SK-N-MC (cell line): ENCODE measurements at regions not wholly inside any gene's neighbourhood (a gene's known extent, or its start where the extent isn't known, plus 50 kb on each side); places are given as distances from the start of the nearest gene placed in this dataset.
"Not testable (repeated sequence)": the region's sequence is repeated elsewhere in the genome, so short reads cannot be mapped to it uniquely, and the experiment has no call there.

Source experiments
- DNase-seq: peaks from one replicate; pipeline ENCODE4 v3.0.0-alpha.2; 2011; ENCODE audit warnings: low read depth, low spot score
- H3K27ac ChIP-seq: fragments of 200-600 bp; sonication (generic); 2 replicates; pipeline ENCODE4 v1.5.1; 2016; ENCODE audit warnings: mixed run types
- H3K36me3 ChIP-seq: fragments of 200-600 bp; sonication (generic); 2 replicates; pipeline ENCODE4 v1.6.1; 2017; ENCODE audit warnings: antibody characterized with exemption, low read length, mixed read lengths; ENCODE audit not compliant: insufficient read depth
- H3K4me3 ChIP-seq: fragments of 200-600 bp; sonication (generic); 2 replicates; pipeline ENCODE4 v1.5.1; 2016
- H3K9ac ChIP-seq: fragments of 200-600 bp; sonication (generic); 2 replicates; pipeline ENCODE4 v1.8.0; 2017; ENCODE audit warnings: mixed run types, mixed read lengths; ENCODE audit not compliant: insufficient read length
- H3K9me3 ChIP-seq: fragments of 200-600 bp; sonication (generic); 2 replicates; pipeline ENCODE4 v1.6.1; 2017; ENCODE audit warnings: low read depth, mild to moderate bottlenecking, antibody characterized with exemption, low read length, moderate library complexity, mixed read lengths
- EZH2 ChIP-seq: fragments of 200-600 bp; sonication (generic); IDR thresholded peaks from one replicate; pipeline ENCODE4 v1.6.1; 2017; ENCODE audit warnings: antibody characterized with exemption
- FOXP2 ChIP-seq: optimal IDR thresholded peaks from 2 replicates; pipeline ENCODE3; 2011; ENCODE audit warnings: mild to moderate bottlenecking, moderate library complexity; ENCODE audit not compliant: insufficient read depth; ENCODE audit errors: extremely low read length, control extremely low read depth
- POLR2AphosphoS5 ChIP-seq: IDR thresholded peaks from 2 replicates; pipeline ENCODE4 v1.6.1; 2012; ENCODE audit warnings: mild to moderate bottlenecking, low read depth, low read length, borderline replicate concordance

DNA sequence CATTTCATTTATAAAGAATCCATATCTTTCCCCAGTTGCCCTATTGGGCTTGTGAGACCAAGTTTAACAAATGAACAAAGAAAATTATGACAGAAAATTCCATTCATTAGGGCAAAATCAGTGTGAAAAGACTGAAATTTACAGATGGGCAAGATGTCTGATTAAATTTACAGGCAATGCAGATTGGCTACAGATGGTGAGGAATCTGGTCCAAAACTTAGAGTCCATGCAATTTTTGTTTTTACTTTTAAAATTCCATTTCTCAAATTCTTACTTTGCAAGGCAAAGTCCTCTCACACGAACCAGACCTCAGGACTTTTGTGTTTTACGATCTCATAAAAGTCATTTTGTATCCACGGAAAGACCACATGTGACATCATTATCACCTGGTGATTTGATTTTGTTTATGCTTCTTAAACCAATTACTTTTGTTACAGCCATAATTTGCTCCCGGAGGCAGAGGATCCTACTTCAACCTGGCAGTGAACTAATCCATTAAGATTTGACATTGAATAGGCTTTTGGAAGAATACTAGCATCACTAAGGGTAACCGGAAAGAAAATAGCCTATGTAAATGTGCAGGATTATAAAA, 843.7 kb upstream of the CHORDC1 start:
- no peak overlapping the region for H3K27ac ChIP-seq
- no peak overlapping the region for H3K4me3 ChIP-seq

DNA sequence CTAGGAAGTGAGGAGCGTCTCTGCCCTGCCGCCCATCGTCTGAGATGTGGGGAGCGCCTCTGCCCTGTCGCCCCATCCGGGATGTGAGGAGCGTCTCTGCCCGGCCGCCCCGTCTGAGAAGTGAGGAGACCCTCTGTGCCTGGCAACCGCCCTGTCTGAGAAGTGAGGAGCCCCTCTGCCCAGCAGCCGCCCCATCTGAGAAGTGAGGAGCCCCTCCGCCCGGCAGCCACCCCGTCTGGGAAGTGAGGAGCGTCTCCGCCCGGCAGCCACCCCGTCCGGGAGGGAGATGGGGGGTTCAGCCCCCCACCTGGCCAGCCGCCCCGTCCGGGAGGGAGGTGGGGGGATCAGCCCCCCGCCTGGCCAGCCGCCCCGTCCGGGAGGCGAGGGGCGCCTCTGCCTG, 840.5 kb upstream of the CHORDC1 start:
- H3K9me3 ChIP-seq, H3K27ac ChIP-seq, H3K36me3 ChIP-seq, DNase-seq, H3K4me3 ChIP-seq, H3K9ac ChIP-seq: not testable (repeated sequence)

More for the DNA sequence above, 843.7 kb upstream of the CHORDC1 start:
- TF ChIP-seq POLR2AphosphoS5 = no peak
- TF ChIP-seq EZH2 = no peak
- TF ChIP-seq FOXP2 = no peak
- no peak for DNase-seq
- H3K9ac ChIP-seq = no peak overlapping the region
- no peaks in the 10 kb centered on the region for H3K9me3 ChIP-seq
- H3K36me3 ChIP-seq = no peaks in the 10 kb centered on the region

DNA sequence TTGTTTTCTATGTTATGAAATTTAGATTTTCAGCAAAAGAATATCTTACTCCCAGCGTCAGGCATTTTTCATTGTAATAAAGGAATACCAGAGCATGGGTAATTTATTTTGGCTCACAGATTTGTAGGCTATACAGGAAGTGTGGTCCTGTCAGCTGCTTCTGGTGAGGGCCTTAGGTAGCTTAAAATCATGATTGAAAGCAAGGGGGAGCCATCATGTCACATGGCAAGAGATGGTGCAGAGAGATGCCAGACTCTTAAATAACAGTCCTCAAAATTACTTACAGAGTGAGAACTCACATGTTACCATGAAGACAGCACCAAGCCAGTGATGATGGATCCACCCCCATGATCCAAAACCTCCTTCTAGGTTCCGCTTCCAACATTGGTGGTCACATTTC, 825.0 kb upstream of the CHORDC1 start:
- TF ChIP-seq POLR2AphosphoS5 = no peak
- TF ChIP-seq FOXP2 = no peak
- no peak for TF ChIP-seq EZH2
- DNase-seq = no peak
- H3K9me3 ChIP-seq = no peaks in the 10 kb centered on the region
- no peak overlapping the region for H3K27ac ChIP-seq
- no peak overlapping the region for H3K4me3 ChIP-seq
- no peaks in the 10 kb centered on the region for H3K36me3 ChIP-seq
- no peak overlapping the region for H3K9ac ChIP-seq

DNA sequence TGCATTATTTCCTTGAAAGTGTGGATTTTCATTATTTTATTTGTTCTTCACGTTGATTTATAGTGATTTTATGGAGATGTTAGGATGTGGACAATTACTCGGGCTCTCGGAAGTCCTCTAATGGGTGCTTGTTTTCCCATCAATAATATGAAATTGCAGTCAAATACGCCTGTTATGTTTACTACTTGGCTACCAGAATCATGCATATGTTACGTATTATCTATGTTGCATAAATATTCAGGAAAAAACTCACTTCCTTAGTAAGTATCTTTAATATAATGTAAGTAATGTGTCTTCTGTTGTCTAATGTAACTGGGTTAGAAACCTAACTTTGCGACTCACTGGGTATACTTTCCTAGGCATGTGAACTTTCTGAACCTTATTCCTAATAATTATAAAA, 823.4 kb upstream of the CHORDC1 start:
- no peak overlapping the region for H3K27ac ChIP-seq
- DNase-seq = no peak

DNA sequence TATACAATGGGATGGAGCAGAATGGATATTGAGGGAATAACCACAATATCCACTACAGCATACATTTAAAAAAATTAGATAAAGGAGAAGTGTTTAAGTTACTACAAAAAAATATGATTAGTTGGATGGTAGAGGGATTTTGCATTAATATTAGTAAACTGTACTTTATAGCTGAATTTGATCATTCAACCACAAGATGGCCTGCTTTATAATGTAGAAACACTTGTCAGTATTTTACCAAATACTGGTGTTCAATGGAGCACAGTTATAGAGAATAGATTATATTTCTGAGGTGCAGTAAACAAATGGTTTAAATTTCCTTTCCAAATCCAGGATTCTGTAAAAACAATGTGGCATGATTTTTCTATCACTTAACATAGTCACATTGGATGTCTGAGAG, 818.8 kb upstream of the CHORDC1 start:
- no peak overlapping the region for H3K4me3 ChIP-seq
- TF ChIP-seq POLR2AphosphoS5 (no peak), EZH2 (no peak), FOXP2 (no peak)
- DNase-seq = no peak
- H3K9ac ChIP-seq = no peak overlapping the region
- no peaks in the 10 kb centered on the region for H3K9me3 ChIP-seq
- H3K36me3 ChIP-seq = no peaks in the 10 kb centered on the region
- no peak overlapping the region for H3K27ac ChIP-seq

More for the DNA sequence above, 823.4 kb upstream of the CHORDC1 start:
- TF ChIP-seq EZH2 (no peak), POLR2AphosphoS5 (no peak; the same call in 1 of the 2 replicates), FOXP2 (no peak)
- Histone ChIP-seq H3K9ac (no peak overlapping the region), H3K9me3 (no peaks in the 10 kb centered on the region), H3K4me3 (no peak overlapping the region), H3K36me3 (no peaks in the 10 kb centered on the region)

DNA sequence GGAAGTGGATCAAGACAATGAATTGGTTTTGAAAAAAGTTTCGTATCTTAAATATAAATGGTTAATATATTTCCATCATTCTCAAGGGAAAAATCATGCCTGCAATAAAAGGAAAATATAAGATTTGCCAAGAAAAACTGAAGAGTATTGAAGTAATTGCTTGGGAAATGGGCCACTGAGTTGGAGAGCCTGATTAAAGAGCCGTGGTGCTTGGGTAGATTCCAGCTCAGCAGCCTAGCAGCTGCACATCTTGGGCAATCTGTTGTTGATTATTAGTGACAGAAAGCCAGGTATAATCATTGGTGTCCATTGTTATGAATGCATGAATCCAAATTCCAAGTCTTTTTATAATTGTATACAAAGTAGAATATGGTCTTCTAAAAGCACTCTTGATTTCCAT, 800.9 kb upstream of the CHORDC1 start:
- Histone ChIP-seq H3K36me3 (no peaks in the 10 kb centered on the region), H3K27ac (no peak overlapping the region), H3K9ac (no peak overlapping the region), H3K9me3 (no peaks in the 10 kb centered on the region), H3K4me3 (no peak overlapping the region)
- DNase-seq = no peak
- no peak for TF ChIP-seq EZH2
- TF ChIP-seq FOXP2 = no peak
- no peak for TF ChIP-seq POLR2AphosphoS5

DNA sequence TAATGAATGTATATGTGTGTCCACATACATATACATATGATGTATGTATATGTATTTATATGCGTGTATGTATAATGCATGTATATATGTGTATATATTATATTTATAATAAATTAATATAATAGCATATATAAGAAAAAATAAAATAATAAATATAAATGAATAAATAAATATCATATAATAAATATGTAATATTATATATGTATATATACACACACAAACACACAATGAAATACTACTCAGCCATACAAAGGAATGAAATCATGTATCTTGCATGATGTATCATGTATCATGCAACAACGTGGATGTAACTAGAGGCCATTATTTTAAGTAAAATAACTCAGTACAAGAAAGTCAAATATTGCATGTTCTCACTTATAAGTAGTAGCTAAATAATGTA, 788.7 kb upstream of the CHORDC1 start:
- no peaks in the 10 kb centered on the region for H3K36me3 ChIP-seq
- H3K27ac ChIP-seq = no peak overlapping the region
- H3K4me3 ChIP-seq = no peak overlapping the region
- H3K9me3 ChIP-seq = peaks cover 6% of the 10 kb centered on the region; the same call in 1 of the 2 replicates
- TF ChIP-seq FOXP2 (no peak), POLR2AphosphoS5 (no peak), EZH2 (no peak)
- H3K9ac ChIP-seq = no peak overlapping the region
- DNase-seq = no peak

DNA sequence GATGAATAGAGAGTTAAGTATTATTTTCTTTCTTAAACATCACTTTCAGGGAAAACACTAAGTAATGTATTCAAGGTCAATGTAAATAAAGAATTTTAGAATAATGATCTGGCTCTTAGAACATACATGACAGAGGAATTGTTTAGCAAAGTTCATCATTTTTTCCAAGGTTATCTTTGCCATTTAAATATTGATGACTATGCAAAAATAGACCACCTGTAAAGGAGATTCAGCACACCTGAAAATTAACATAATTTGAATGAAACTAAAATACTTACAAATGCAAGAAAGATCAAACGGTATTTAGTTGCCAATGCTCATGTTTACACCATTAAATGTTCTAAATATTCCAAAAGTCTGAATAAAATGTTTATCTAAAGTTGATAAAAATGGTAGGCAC, 782.6 kb upstream of the CHORDC1 start:
- DNase-seq = no peak
- Histone ChIP-seq H3K27ac (no peak overlapping the region), H3K4me3 (no peak overlapping the region), H3K9me3 (peaks cover 3% of the 10 kb centered on the region; the same call in 1 of the 2 replicates), H3K36me3 (no peaks in the 10 kb centered on the region), H3K9ac (no peak overlapping the region)
- no peak for TF ChIP-seq FOXP2
- no peak for TF ChIP-seq POLR2AphosphoS5
- no peak for TF ChIP-seq EZH2

DNA sequence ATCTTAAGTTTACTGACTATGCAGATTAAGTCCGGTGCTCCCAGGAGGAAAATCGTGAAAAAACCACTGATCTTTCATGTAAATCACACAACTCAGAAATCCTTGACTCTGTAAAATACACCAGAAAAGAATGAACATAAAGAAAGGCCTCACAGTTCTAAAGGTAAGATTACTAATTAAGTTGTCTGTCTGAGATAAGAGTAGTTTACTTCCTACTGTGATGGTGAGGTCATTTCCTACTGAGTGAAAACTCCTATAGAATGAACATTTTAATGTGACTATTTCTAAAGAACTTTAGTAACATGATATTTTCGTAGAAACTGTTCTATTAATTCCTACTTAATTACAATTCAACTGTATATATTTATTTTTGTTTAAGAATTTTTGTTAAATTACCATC, 774.4 kb upstream of the CHORDC1 start:
- no peak for DNase-seq
- Histone ChIP-seq H3K36me3 (no peaks in the 10 kb centered on the region), H3K4me3 (0 out of 2 replicates have a peak overlapping the region, but pooled peaks have one; percentile 25), H3K27ac (no peak overlapping the region), H3K9ac (no peak overlapping the region), H3K9me3 (no peaks in the 10 kb centered on the region)
- TF ChIP-seq EZH2 = no peak
- TF ChIP-seq FOXP2 = no peak
- TF ChIP-seq POLR2AphosphoS5 = no peak

DNA sequence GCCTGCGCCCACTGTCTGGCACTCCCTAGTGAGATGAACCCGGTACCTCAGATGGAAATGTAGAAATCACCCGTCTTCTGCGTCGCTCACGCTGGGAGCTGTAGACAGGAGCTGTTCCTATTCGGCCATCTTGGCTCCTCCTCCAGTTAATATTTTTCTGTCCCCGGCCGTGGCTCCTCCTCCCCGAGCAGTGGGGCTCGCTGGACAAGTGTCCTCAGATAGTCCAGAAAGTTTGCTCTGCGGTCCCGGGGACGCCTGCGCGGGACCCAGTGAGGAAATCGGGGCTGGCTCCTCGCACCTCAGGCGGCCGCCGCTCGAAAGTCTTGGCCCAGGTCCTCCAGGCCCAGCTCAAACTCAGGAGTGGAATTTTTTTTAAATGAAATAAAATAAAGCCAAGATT, 749.3 kb upstream of the CHORDC1 start:
- not testable (repeated sequence) for H3K4me3 ChIP-seq, H3K9ac ChIP-seq, H3K9me3 ChIP-seq, H3K27ac ChIP-seq, DNase-seq, H3K36me3 ChIP-seq
